AG09309 (cell line): ENCODE measurements at regions not wholly inside any gene's neighbourhood (a gene's known extent, or its start where the extent isn't known, plus 50 kb on each side); places are given as distances from the start of the nearest gene placed in this dataset.

Experiments used
- DNase-seq: peaks from one replicate; pipeline ENCODE4 v3.0.0-alpha.2; 2010; ENCODE audit warnings: low read depth
- H3K4me3 ChIP-seq: 2 replicates; pipeline ENCODE4 v1.5.1; 2011; ENCODE audit warnings: mild to moderate bottlenecking, low read depth, low read length, moderate library complexity; ENCODE audit not compliant: control insufficient read depth
- CTCF ChIP-seq: IDR thresholded peaks from 2 replicates; pipeline ENCODE4 v1.5.1; 2011; ENCODE audit warnings: mild to moderate bottlenecking, low read depth, low read length, inconsistent platforms; ENCODE audit not compliant: insufficient read depth, control insufficient read depth; ENCODE audit errors: missing control alignments

- no peak for TF ChIP-seq CTCF
- no peak overlapping the region for H3K4me3 ChIP-seq
- no peak for DNase-seq
Measured at GRCh38 chr12:67928621-67929383, 60.4 kb upstream of the IFNG-AS1 start.

- no peak overlapping the region for H3K4me3 ChIP-seq
- no peak for DNase-seq
- no peak for TF ChIP-seq CTCF
Measured at GRCh38 chr12:67929384-67929772, 59.9 kb upstream of the IFNG-AS1 start.

GRCh38 chr12:67937822-67938221 is 51.4 kb upstream of the IFNG-AS1 start:
- DNase-seq = no peak
- TF ChIP-seq CTCF = no peak

More at GRCh38 chr12:67937822-67938221, 51.4 kb upstream of the IFNG-AS1 start:
- H3K4me3 ChIP-seq = no peak overlapping the region
